GM12878 (cell line): ENCODE measurements at regions not wholly inside any gene's neighbourhood (a gene's known extent, or its start where the extent isn't known, plus 50 kb on each side); places are given as distances from the start of the nearest gene placed in this dataset.

Experiments
- ATAC-seq: fragments of 200-7000 bp; cut with Tn5 transposase; 3 replicates; pipeline ENCODE4 v1.9.1; 2020; ENCODE audit warnings: mild to moderate bottlenecking, moderate library complexity
- BruUV-seq: library from RNA; stranded (reverse); fragments of 400-500 nt; replicated peaks from 2 replicates; lab custom pipeline; 2021; lab: Mats Ljungman, UMichigan
- CTCF ChIA-PET: fragments of 300-600 bp; sonication (Branson Sonifier 250); formaldehyde crosslinking; extraction: SDS; loops from one replicate; lab custom pipeline; 2021; ENCODE audit warnings: inconsistent platforms; lab: Yijun Ruan, JAX
- POLR2A ChIA-PET: fragments of 350-600 bp; formaldehyde crosslinking; extraction: SDS; loops from one replicate; lab custom pipeline; 2021; ENCODE audit warnings: inconsistent platforms; lab: Charles Lee
- RAD21 ChIA-PET: fragments of 300-600 bp; sonication (Branson Sonifier 250); formaldehyde crosslinking; loops from one replicate; lab custom pipeline; 2023; ENCODE audit warnings: antibody characterized with exemption; ENCODE audit not compliant: unreplicated experiment; lab: Charles Lee
- SMC1A ChIA-PET: fragments of 300-600 bp; sonication (Branson Sonifier 250); formaldehyde crosslinking; loops from one replicate; lab custom pipeline; 2023; ENCODE audit not compliant: unreplicated experiment, uncharacterized antibody; lab: Charles Lee
- DNase-seq: peaks from one replicate; pipeline ENCODE4 v3.0.0-alpha.2; 2011; ENCODE audit warnings: low read depth, low spot score
- FAIRE-seq: peaks from 3 replicates; lab custom pipeline; 2011; peaks lifted over from hg19 to GRCh38; lab: Jason Lieb, UNC
- H2AFZ ChIP-seq: 2 replicates; pipeline ENCODE4 v1.6.0; 2011; ENCODE audit warnings: low read depth, low read length, control low read depth; ENCODE audit not compliant: control insufficient read depth
- H3K27ac ChIP-seq: 2 replicates; pipeline ENCODE4 v1.5.1; 2011; ENCODE audit warnings: control low read depth; ENCODE audit not compliant: control insufficient read depth, insufficient read depth
- H3K27me3 ChIP-seq, 2 experiments: replicated peaks in 1 of 2; 2 replicates each; pipeline versions ENCODE4 v1.6.0 to v1.6.1; 2011; ENCODE audit warnings: low read length in 1 of 2; ENCODE audit not compliant: control insufficient read depth in 2 of 2, insufficient read depth in 2 of 2
- H3K36me3 ChIP-seq, 2 experiments: 2 replicates each; pipeline ENCODE4 v1.5.1; 2011; ENCODE audit warnings: low read length in 1 of 2; ENCODE audit not compliant: control insufficient read depth in 2 of 2, insufficient read depth in 2 of 2
- H3K4me1 ChIP-seq: 2 replicates; pipeline ENCODE4 v1.6.1; 2011; ENCODE audit warnings: mild to moderate bottlenecking, low read length, moderate library complexity, mixed read lengths; ENCODE audit not compliant: control insufficient read depth, insufficient read depth
- H3K4me2 ChIP-seq: 2 replicates; pipeline ENCODE4 v1.6.0; 2011; ENCODE audit warnings: control low read depth; ENCODE audit not compliant: control insufficient read depth, insufficient read depth
- H3K4me3 ChIP-seq: fragments of 200-600 bp; sonication (generic); 2 replicates; pipeline ENCODE4 v1.5.1; 2016
- H3K79me2 ChIP-seq: 2 replicates; pipeline ENCODE4 v1.6.0; 2011; ENCODE audit warnings: low read length; ENCODE audit not compliant: control insufficient read depth, insufficient read depth
- H3K9ac ChIP-seq: 2 replicates; pipeline ENCODE4 v1.8.0; 2011; ENCODE audit warnings: low read length, control low read depth, mixed read lengths; ENCODE audit not compliant: control insufficient read depth, insufficient read depth
- H3K9me3 ChIP-seq: replicated peaks from 3 replicates; pipeline ENCODE4 v1.5.1; 2011; ENCODE audit warnings: mild to moderate bottlenecking, low read length; ENCODE audit not compliant: control insufficient read depth, insufficient read depth
- H4K20me1 ChIP-seq: 2 replicates; pipeline ENCODE4 v1.6.0; 2011; ENCODE audit not compliant: control insufficient read depth, insufficient read depth
- E2F4 ChIP-seq: IDR thresholded peaks from 2 replicates; pipeline ENCODE4 v1.6.1; 2012; ENCODE audit warnings: low read depth, low read length, improper control_type of control experiment
- E2F8 ChIP-seq: fragments of 450-650 bp; IDR thresholded peaks from 2 replicates; pipeline ENCODE4 v1.6.1; 2018; ENCODE audit warnings: mild to moderate bottlenecking, low read depth, moderate library complexity; ENCODE audit not compliant: partially characterized antibody
- E4F1 ChIP-seq: fragments of 450-650 bp; IDR thresholded peaks from 2 replicates; pipeline ENCODE4 v1.6.1; 2018; ENCODE audit warnings: borderline replicate concordance, mild to moderate bottlenecking; ENCODE audit not compliant: partially characterized antibody
- FOXK2 ChIP-seq: fragments of 450-650 bp; IDR thresholded peaks from 2 replicates; pipeline ENCODE4 v1.6.1; 2017; ENCODE audit warnings: mild to moderate bottlenecking, moderate library complexity
- HDAC6 ChIP-seq: fragments of 200-600 bp; sonication (generic); IDR thresholded peaks from one replicate; pipeline ENCODE4 v1.8.0; 2017; ENCODE audit warnings: antibody characterized with exemption; ENCODE audit not compliant: unreplicated experiment
- HDGF ChIP-seq: fragments of 450-650 bp; IDR thresholded peaks from 2 replicates; pipeline ENCODE4 v1.6.1; 2016; ENCODE audit warnings: antibody characterized with exemption
- LARP7 ChIP-seq: fragments of 450-650 bp; IDR thresholded peaks from 2 replicates; pipeline ENCODE4 v1.6.1; 2017; ENCODE audit warnings: mild to moderate bottlenecking
- MYB ChIP-seq: fragments of 150-350 bp; IDR thresholded peaks from 2 replicates; pipeline ENCODE4 v1.6.1; 2014; ENCODE audit warnings: mild to moderate bottlenecking, low read depth, low read length, borderline replicate concordance
- MYC ChIP-seq: IDR thresholded peaks from 2 replicates; pipeline ENCODE4 v1.6.1; 2011; ENCODE audit warnings: mild to moderate bottlenecking, low read length, moderate library complexity, inconsistent platforms; ENCODE audit not compliant: insufficient read depth, insufficient replicate concordance, insufficient read length, severe bottlenecking
- PKNOX1 ChIP-seq: fragments of 450-650 bp; IDR thresholded peaks from 2 replicates; pipeline ENCODE4 v1.6.1; 2016; ENCODE audit warnings: mild to moderate bottlenecking
- RB1 ChIP-seq: fragments of 450-650 bp; formaldehyde crosslinking; IDR thresholded peaks from 2 replicates; pipeline ENCODE4 v1.6.1; 2017; ENCODE audit warnings: mild to moderate bottlenecking, borderline replicate concordance
- RELB ChIP-seq: fragments of 450-650 bp; IDR thresholded peaks from 2 replicates; pipeline ENCODE4 v1.6.1; 2017; ENCODE audit warnings: low read depth, mild to moderate bottlenecking, moderate library complexity
- RFX5 ChIP-seq: IDR thresholded peaks from 2 replicates; pipeline ENCODE4 v1.6.1; 2011; ENCODE audit warnings: low read depth, low read length, improper control_type of control experiment
- SREBF1 ChIP-seq: IDR thresholded peaks from 2 replicates; pipeline ENCODE4 v1.6.1; 2012; ENCODE audit warnings: mild to moderate bottlenecking, low read length
- TAF1 ChIP-seq: IDR thresholded peaks from 2 replicates; pipeline ENCODE4 v1.6.1; 2011; ENCODE audit warnings: mild to moderate bottlenecking, low read depth, low read length, borderline replicate concordance
- in situ Hi-C: fragments of 300-500 bp; cut with MboI; formaldehyde crosslinking; loops from 9 replicates; pipeline ENCODE4 v1.14.3; 2018; ENCODE audit warnings: mixed read lengths
- intact Hi-C: fragments of 100-400 bp; cut with micrococcal nuclease; formaldehyde crosslinking; loops from one replicate; pipeline ENCODE4 v1.14.2; 2022; ENCODE audit not compliant: unreplicated experiment

GRCh38 chr4:65265526-65265925 is 404.8 kb downstream of the EPHA5 start:
- FAIRE-seq: no peak

More at GRCh38 chr4:65265526-65265925, 404.8 kb downstream of the EPHA5 start:
- in situ Hi-C loops (no loop called here), intact Hi-C loops (no loop called here)
- TF ChIP-seq RELB (no peak), LARP7 (no peak), TAF1 (no peak), E2F8 (no peak), RFX5 (no peak), RB1 (no peak), HDGF (no peak), PKNOX1 (no peak), FOXK2 (no peak), SREBF1 (no peak), MYB (no peak), E4F1 (no peak), MYC (no peak), HDAC6 (no peak), E2F4 (no peak)
- H4K20me1 ChIP-seq: no peaks in the 10 kb centered on the region
- no peaks in the 10 kb centered on the region for H3K27me3 ChIP-seq
- no peak for ATAC-seq
- ChIA-PET CTCF (no interaction called here), RAD21 (no interaction called here), POLR2A (no interaction called here), SMC1A (no interaction called here)
- no peak for DNase-seq
- H3K36me3 ChIP-seq: no peaks in the 10 kb centered on the region
- no peaks in the 10 kb centered on the region for H3K79me2 ChIP-seq
- H3K9me3 ChIP-seq: no peaks in the 10 kb centered on the region
- H3K9ac ChIP-seq: no peak overlapping the region
- H2AFZ ChIP-seq: no peak overlapping the region
- H3K27ac ChIP-seq: no peak overlapping the region
- H3K4me3 ChIP-seq: no peak overlapping the region
- H3K4me1 ChIP-seq: no peaks in the 10 kb centered on the region
- no TSS peak for BruUV-seq
- H3K4me2 ChIP-seq: no peak overlapping the region
